Right atrium auricular region (tissue), 2 donors: ENCODE measurements at regions not wholly inside any gene's neighbourhood (a gene's known extent, or its start where the extent isn't known, plus 50 kb on each side); places are given as distances from the start of the nearest gene placed in this dataset.

Experiments
- DNase-seq: peaks from one replicate; pipeline ENCODE4 v3.0.0-alpha.2; 2019; ENCODE audit warnings: low spot score
- H3K27ac ChIP-seq, 2 donors: fragments of 200-600 bp; sonication (generic); 1 replicate in 1 of 2; 2 replicates in 1 of 2; pipeline ENCODE4 v1.5.1; 2016 to 2019
- H3K27me3 ChIP-seq, 2 donors: fragments of 200-600 bp; sonication (generic); one replicate each; pipeline versions ENCODE4 v1.5.1 to v1.6.0; 2017 to 2019
- H3K36me3 ChIP-seq: fragments of 200-600 bp; sonication (generic); one replicate; pipeline ENCODE4 v1.5.1; 2016
- H3K4me1 ChIP-seq, 2 donors: fragments of 200-600 bp; sonication (generic); one replicate each; pipeline versions ENCODE4 v1.5.1 to v1.6.0; 2017 to 2019
- H3K4me3 ChIP-seq, 2 donors: fragments of 200-600 bp; sonication (generic); 1 replicate in 1 of 2; 2 replicates in 1 of 2; pipeline ENCODE4 v1.5.1; 2017 to 2019; ENCODE audit warnings: mild to moderate bottlenecking in 1 of 2, moderate library complexity in 1 of 2
- H3K9me3 ChIP-seq, 2 donors: fragments of 200-600 bp; sonication (generic); one replicate each; pipeline ENCODE4 v1.5.1; 2019
- TF ChIP-seq, protein P1 (sequence below), 2 donors: fragments of 200-600 bp; sonication (generic); IDR thresholded peaks; one replicate each; pipeline ENCODE4 v1.5.1; 2019; ENCODE audit warnings: antibody characterized with exemption in 2 of 2

DNA sequence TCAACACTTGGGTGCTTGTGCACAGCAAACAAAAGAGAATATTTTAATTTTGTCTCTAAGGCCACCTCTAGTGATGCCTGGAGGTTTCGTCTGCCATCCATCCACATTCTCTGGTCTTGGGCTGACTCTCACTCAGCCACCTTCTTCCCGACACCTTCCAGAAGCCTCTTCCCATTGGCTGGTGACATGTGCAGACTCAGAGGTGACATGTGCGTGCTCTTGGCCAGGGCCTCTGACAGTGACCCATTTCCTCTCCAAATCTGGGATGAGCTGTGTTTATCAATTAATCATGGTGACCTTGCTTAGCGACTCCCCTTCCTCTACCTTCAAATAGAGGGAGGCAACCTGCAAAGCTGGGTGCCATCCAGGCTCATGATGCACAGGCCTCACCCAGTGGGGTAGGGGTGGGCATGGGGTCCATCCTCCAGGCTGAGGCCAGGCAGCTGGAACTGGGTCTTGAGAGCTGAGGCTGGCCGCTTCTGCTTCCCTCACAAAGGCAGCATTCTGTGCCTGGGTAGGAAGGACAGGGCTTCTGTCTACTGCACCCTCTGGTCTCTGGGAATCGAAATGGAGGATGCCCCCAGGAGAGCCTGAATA is 91.8 kb downstream of the DHCR7 start:
- no peak overlapping the region for H3K4me3 ChIP-seq
- DNase-seq, result no peak
- H3K27me3 ChIP-seq, result no peaks in the 10 kb centered on the region
- peaks cover 0 to 4% of the 10 kb centered on the region in 2 donors for H3K9me3 ChIP-seq
- TF ChIP-seq, protein P1, sequence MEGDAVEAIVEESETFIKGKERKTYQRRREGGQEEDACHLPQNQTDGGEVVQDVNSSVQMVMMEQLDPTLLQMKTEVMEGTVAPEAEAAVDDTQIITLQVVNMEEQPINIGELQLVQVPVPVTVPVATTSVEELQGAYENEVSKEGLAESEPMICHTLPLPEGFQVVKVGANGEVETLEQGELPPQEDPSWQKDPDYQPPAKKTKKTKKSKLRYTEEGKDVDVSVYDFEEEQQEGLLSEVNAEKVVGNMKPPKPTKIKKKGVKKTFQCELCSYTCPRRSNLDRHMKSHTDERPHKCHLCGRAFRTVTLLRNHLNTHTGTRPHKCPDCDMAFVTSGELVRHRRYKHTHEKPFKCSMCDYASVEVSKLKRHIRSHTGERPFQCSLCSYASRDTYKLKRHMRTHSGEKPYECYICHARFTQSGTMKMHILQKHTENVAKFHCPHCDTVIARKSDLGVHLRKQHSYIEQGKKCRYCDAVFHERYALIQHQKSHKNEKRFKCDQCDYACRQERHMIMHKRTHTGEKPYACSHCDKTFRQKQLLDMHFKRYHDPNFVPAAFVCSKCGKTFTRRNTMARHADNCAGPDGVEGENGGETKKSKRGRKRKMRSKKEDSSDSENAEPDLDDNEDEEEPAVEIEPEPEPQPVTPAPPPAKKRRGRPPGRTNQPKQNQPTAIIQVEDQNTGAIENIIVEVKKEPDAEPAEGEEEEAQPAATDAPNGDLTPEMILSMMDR (IDR thresholded peaks at IDR 0.05), result no peak
- H3K4me1 ChIP-seq, result no peaks in the 10 kb centered on the region
- no peak overlapping the region for H3K27ac ChIP-seq
- H3K36me3 ChIP-seq, result no peaks in the 10 kb centered on the region

DNA sequence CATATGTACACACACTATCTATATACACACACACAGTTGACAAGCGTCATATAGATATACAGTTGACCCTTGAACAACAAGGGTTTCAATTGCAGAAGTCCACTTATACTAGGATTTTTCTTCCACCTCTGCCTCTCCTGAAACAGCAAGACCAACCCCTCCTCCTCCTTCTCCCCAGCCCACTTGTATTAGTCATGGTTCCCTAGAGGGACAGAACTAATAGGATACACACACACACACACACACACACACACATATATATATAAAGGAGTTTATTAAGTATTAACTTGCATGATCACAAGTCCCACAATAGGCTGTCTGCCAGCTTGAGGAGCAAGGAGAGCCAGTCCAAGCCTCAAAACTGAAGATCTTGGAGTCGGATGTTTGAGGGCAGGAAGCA is 92.9 kb downstream of the DHCR7 start:
- no peak for DNase-seq
- no peaks in the 10 kb centered on the region for H3K4me1 ChIP-seq
- TF ChIP-seq, protein P1 (IDR thresholded peaks at IDR 0.05), result no peak
- no peaks in the 10 kb centered on the region for H3K27me3 ChIP-seq
- H3K36me3 ChIP-seq, result no peaks in the 10 kb centered on the region
- no peaks in the 10 kb centered on the region for H3K9me3 ChIP-seq
- H3K4me3 ChIP-seq, result no peak overlapping the region
- H3K27ac ChIP-seq, result no peak overlapping the region

DNA sequence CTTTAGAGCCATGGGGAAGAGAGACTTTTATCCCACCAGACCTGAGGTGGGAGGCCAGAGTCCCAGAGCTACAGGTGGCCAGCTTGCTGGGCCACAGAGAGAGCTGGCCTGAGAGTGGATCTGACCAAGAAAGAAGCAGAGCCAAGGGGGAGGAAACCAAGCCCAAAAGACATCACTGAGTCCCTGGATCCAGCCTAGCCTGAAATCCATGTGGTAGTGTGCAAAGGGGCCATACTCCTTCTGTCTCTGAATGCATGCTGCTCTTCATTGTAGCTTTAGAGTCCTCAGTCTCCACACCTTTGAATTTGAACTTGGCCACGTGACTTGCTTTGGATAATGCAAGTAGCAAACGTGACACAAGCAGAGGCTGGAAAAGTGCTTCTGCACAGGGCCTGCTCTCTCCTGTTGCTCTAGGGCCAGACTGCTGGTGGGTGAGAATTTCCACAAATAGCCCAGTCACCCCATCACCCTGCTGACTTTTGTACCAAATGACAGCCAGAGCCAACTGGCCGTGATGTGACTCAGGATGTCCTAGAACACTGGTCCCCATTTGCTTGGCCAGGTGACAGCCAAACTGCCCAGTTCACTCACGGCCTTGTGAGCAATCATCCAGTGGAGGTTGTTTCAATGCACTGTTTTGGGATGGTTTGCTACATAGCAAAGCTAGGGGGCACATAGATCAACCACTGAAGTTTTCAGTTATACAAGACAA is 93.6 kb downstream of the DHCR7 start:
- Histone ChIP-seq H3K27ac (no peak overlapping the region), H3K36me3 (no peaks in the 10 kb centered on the region), H3K27me3 (no peaks in the 10 kb centered on the region), H3K9me3 (no peaks in the 10 kb centered on the region), H3K4me3 (no peak overlapping the region), H3K4me1 (no peaks in the 10 kb centered on the region)
- TF ChIP-seq, protein P1 (IDR thresholded peaks at IDR 0.05), result no peak
- DNase-seq, result no peak

DNA sequence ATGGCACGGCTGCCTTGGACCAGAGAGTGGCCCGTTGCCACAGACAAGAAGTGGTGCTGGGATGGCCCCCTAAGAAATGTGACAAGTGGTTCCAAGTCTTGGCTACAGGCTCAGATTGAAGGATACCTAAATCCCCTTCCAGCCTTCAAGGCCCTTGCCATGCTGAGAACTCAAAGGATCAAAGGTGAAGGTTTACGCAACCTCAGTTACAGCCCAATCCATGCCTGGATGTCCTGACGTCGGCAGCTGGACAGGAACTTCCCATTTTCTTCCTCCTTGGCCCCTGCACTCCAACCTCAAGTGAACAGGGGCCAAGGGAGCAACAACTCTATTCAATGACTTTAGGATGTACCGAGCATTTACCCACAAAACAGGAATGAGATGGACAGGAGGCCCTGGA is 95.4 kb downstream of the DHCR7 start:
- Histone ChIP-seq H3K4me3 (no peak overlapping the region), H3K27me3 (no peaks in the 10 kb centered on the region), H3K36me3 (no peaks in the 10 kb centered on the region), H3K9me3 (no peaks in the 10 kb centered on the region), H3K27ac (no peak overlapping the region), H3K4me1 (no peaks in the 10 kb centered on the region)
- TF ChIP-seq, protein P1 (IDR thresholded peaks at IDR 0.05), result no peak
- DNase-seq, result no peak

DNA sequence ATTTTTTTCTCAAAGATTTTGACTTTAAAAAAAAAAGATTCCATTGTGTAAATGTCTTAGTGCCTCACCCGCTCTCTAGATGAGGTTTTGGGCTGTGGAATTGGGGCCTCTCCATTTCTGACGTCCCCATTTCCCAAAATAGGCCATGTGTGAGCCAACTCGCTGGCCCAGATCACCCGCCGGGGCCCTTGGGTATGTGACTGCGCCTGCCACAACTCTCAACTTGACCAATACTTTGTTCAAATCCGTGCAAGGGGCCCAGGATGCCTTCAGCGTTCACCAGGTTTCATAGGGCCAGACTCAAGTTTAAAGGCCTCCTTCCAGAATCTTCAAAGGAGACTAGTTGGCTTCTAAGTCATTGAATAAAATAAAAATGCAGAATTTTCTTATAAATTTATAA is 96.0 kb downstream of the DHCR7 start:
- Histone ChIP-seq H3K27me3 (no peaks in the 10 kb centered on the region), H3K36me3 (no peaks in the 10 kb centered on the region)
- TF ChIP-seq, protein P1 (IDR thresholded peaks at IDR 0.05), result no peak

More for the DNA sequence above, 96.0 kb downstream of the DHCR7 start:
- H3K4me3 ChIP-seq, result no peak overlapping the region
- H3K4me1 ChIP-seq, result no peaks in the 10 kb centered on the region
- DNase-seq, result no peak
- H3K27ac ChIP-seq, result no peak overlapping the region
- H3K9me3 ChIP-seq, result no peaks in the 10 kb centered on the region
